Liver (tissue), 3 donors: ENCODE measurements at regions not wholly inside any gene's neighbourhood (a gene's known extent, or its start where the extent isn't known, plus 50 kb on each side); places are given as distances from the start of the nearest gene placed in this dataset.
"Not testable (repeated sequence)": the region's sequence is repeated elsewhere in the genome, so short reads cannot be mapped to it uniquely, and the experiment has no call there.

Experiments used
- CTCF ChIP-seq: fragments of 150-350 bp; IDR thresholded peaks from 2 replicates; pipeline ENCODE4 v1.5.1; 2017; ENCODE audit warnings: improper control_type of control experiment, low read depth, low read length; ENCODE audit not compliant: missing input control
- SP1 ChIP-seq: IDR thresholded peaks from 2 replicates; pipeline ENCODE4 v1.6.1; 2018; ENCODE audit warnings: antibody characterized with exemption, mild to moderate bottlenecking
- TAF1 ChIP-seq: conservative IDR thresholded peaks from 2 replicates; pipeline ENCODE4 v1.6.1; 2016; ENCODE audit warnings: antibody characterized with exemption, mild to moderate bottlenecking
- YY1 ChIP-seq: IDR thresholded peaks from 2 replicates; pipeline ENCODE4 v1.6.1; 2016; ENCODE audit warnings: antibody characterized with exemption, mild to moderate bottlenecking
- donor health status: healthy.
- donor health status: healthy.

GRCh38 chr1:149366402-149366801, 108.4 kb upstream of the NBPF19 start:
- not testable (repeated sequence) for TF ChIP-seq YY1, TAF1, SP1, CTCF
